ENCODE measurements at regions not wholly inside any gene's neighbourhood (a gene's known extent, or its start where the extent isn't known, plus 50 kb on each side); places are given as distances from the start of the nearest gene placed in this dataset.

DNA sequence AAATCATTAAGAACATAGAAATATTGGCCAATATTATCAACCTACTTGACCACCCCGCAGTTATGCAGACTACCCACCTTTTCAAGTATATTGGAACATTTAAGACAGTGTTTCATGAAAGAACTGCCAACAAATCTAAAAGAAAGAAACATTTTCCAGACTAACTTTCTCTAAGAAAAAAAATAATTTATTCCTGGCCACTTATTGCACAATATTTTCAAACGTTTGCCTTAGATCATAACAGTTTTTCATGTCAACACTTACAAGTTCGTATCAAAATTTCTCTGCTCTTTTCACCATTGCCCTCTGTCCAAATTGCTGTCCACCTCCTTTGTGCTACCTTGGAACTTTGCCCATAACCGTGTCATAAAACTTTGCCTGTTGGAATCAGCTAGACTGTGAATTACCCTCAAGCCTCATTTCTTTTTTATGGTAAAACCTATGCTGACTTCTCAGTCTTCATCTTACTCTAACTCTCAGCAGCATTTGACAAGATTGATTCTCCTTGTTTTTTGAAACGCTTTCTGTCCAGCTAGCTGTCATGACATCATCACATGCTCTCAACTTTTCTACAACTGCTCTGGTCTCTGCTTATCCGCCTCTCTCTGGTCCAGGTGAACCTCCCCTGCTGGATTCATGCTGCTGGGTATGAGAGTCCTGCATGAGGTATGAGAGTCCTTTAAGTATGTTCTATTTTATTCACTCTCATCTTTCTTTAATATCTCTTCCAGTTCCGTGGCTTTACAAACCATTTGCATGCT is 92.8 kb upstream of the CHRM3 start:
- TF ChIP-seq CTCF (IDR thresholded peaks at IDR 0.05; ENCODE audit: low read depth, low read length, missing control alignments) = no peak
- in situ Hi-C loops (cut with HindIII; ENCODE audit: low sequenced_read_pairs) = no loop called here
- DNase-seq (ENCODE audit: low read depth) = no peak
- H3K4me3 ChIP-seq (ENCODE audit: low read depth, low read length) = no peak overlapping the region

DNA sequence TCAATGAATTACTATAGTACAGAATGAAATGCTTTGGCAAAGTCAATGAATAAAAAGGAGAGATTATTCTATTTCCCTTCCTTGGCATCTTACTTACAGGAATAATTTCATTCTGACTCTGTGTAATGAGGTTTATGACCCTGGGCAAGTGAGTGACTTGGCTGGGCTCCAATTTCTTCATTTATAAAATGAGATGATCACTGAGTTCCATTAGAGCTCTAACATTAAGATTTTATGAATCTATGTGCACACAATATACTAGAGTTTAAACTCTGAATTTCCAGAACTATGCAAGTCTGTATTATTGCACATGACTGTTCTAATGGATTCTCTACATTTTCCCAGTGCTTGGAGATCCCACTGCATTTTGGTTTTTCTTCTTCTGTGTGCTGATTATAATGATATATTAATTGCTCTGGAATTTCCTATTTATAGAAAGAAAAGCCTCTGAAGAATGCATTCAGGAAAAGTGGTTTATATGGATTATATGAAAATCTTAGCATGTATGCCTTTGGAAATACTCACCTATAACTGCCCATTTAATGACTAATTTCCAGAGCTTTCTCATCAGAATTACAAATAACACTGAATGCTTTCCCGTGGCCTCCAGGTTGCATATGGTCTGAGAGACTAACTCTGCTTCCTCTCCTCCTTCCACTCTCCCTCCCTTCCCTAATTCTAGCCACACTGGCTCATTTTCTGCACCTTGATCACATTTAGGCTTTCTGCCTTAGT is 97.4 kb upstream of the CHRM3 start:
- in situ Hi-C loops (cut with HindIII; ENCODE audit: low sequenced_read_pairs) = no loop called here
- no peak overlapping the region for H3K4me3 ChIP-seq (ENCODE audit: low read depth, low read length)
- DNase-seq (ENCODE audit: low read depth) = no peak
- TF ChIP-seq CTCF (IDR thresholded peaks at IDR 0.05; ENCODE audit: low read depth, low read length, missing control alignments) = no peak

DNA sequence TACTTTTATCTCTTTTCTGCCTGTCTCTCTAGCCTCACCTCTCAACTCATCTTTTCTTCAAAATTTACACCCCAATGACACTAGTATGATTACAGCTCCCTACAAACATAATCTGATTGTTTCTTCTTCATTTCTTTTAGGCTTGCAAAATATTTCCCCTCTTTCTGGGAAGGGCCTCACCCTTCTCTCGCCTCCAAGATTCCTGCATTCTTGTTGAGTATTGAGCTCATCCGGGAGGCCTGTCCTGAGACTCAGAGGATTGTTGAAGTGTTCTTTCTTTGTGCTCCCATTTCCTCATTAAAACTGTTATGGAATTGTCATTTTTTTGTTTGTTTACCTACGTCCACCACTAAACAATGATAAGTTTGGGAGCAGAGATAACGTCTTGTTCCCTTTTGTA is 99.1 kb upstream of the CHRM3 start:
- H3K4me3 ChIP-seq (ENCODE audit: low read depth, low read length) = no peak overlapping the region
- in situ Hi-C loops (cut with HindIII; ENCODE audit: low sequenced_read_pairs) = no loop called here
- no peak for DNase-seq (ENCODE audit: low read depth)
- TF ChIP-seq CTCF (IDR thresholded peaks at IDR 0.05; ENCODE audit: low read depth, low read length, missing control alignments) = no peak

DNA sequence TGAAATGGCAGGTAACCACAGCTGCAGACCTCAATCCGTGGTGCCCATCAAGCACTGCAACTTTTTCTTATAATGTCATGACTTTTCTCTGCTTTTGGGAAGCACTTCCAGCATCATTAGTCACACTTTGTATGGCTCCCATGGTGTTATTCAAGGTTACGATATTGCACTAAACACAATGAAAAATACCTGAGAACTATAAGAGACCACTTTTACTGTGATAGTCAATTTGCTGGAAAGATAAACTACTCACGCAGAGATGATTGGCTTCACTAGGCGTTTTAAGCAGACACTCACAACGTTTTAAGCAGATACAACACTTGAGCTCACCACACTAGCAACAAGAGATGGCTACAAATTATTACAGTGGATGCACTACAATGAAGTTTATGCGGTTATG is 103.2 kb upstream of the CHRM3 start:
- no peak for TF ChIP-seq CTCF (IDR thresholded peaks at IDR 0.05; ENCODE audit: low read depth, low read length, missing control alignments)
- no peak overlapping the region for H3K4me3 ChIP-seq (ENCODE audit: low read depth, low read length)
- in situ Hi-C loops (cut with HindIII; ENCODE audit: low sequenced_read_pairs) = no loop called here
- DNase-seq (ENCODE audit: low read depth) = no peak

GRCh38 chr1:239282411-239282810 is 104.0 kb upstream of the CHRM3 start:
- in situ Hi-C loops (cut with HindIII; ENCODE audit: low sequenced_read_pairs) = no loop called here
- TF ChIP-seq CTCF (IDR thresholded peaks at IDR 0.05; ENCODE audit: low read depth, low read length, missing control alignments) = no peak
- no peak overlapping the region for H3K4me3 ChIP-seq (ENCODE audit: low read depth, low read length)
- no peak for DNase-seq (ENCODE audit: low read depth)

DNA sequence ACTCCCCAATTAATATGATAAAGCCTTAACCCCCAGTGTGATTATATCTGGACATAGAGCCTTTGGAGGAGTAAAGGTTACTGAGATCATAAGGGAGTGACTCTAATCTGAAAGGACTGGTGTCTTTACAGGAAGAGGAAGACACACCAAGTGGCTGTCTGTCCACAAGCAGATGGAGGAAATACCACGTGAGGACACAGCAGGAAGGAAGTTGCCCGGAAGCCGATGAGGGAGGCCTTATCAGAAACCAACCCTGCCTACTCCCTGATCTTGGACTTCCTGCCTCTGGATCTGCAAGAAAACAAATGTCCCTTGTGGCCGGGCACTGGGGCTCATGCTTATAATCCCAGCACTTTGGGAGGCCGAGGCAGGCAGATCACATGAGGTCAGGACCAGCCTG is 110.3 kb upstream of the CHRM3 start:
- TF ChIP-seq CTCF (IDR thresholded peaks at IDR 0.05; ENCODE audit: low read depth, low read length, missing control alignments) = no peak
- no peak for DNase-seq (ENCODE audit: low read depth)
- no peak overlapping the region for H3K4me3 ChIP-seq (ENCODE audit: low read depth, low read length)
- in situ Hi-C loops (cut with HindIII; ENCODE audit: low sequenced_read_pairs) = no loop called here
